ENCODE measurements at regions not wholly inside any gene's neighbourhood (a gene's known extent, or its start where the extent isn't known, plus 50 kb on each side); places are given as distances from the start of the nearest gene placed in this dataset.

GRCh38 chr12:72747111-72747849 is 475.1 kb downstream of the TRHDE start:
- no peak for TF ChIP-seq CTCF (IDR thresholded peaks at IDR 0.05)

GRCh38 chr12:72748971-72749370 is 476.8 kb downstream of the TRHDE start:
- no peak for TF ChIP-seq CTCF (IDR thresholded peaks at IDR 0.05)

GRCh38 chr12:72753571-72753970 is 481.4 kb downstream of the TRHDE start:
- TF ChIP-seq CTCF (IDR thresholded peaks at IDR 0.05): no peak

- TF ChIP-seq CTCF (IDR thresholded peaks at IDR 0.05): no peak
Observed at GRCh38 chr12:72766517-72766916, 494.3 kb downstream of the TRHDE start.

GRCh38 chr12:72774023-72774422 is 501.9 kb downstream of the TRHDE start:
- TF ChIP-seq CTCF (IDR thresholded peaks at IDR 0.05): no peak

- TF ChIP-seq CTCF (IDR thresholded peaks at IDR 0.05): no peak
Observed at GRCh38 chr12:72777806-72778205, 505.6 kb downstream of the TRHDE start.

- TF ChIP-seq CTCF (IDR thresholded peaks at IDR 0.05): no peak
Observed at GRCh38 chr12:72790273-72790672, 518.1 kb downstream of the TRHDE start.

- no peak for TF ChIP-seq CTCF (IDR thresholded peaks at IDR 0.05)
Observed at GRCh38 chr12:72792889-72793288, 520.7 kb downstream of the TRHDE start.
